NCI-H446 treated with DMSO at 0.1 percent for 48 hours (cell line): ENCODE measurements at regions not wholly inside any gene's neighbourhood (a gene's known extent, or its start where the extent isn't known, plus 50 kb on each side); places are given as distances from the start of the nearest gene placed in this dataset.
"Not testable (repeated sequence)": the region's sequence is repeated elsewhere in the genome, so short reads cannot be mapped to it uniquely, and the experiment has no call there.

Experiments used
- DNase-seq: peaks from one replicate; lab custom pipeline; 2025; lab: John Stamatoyannopoulos, UW

- no peak for DNase-seq
Measured at GRCh38 chr14:48261436-48261835, 586.0 kb upstream of the MDGA2 start.

- not testable (repeated sequence) for DNase-seq
Measured at GRCh38 chr14:48260394-48261295, 585.2 kb upstream of the MDGA2 start.

DNA sequence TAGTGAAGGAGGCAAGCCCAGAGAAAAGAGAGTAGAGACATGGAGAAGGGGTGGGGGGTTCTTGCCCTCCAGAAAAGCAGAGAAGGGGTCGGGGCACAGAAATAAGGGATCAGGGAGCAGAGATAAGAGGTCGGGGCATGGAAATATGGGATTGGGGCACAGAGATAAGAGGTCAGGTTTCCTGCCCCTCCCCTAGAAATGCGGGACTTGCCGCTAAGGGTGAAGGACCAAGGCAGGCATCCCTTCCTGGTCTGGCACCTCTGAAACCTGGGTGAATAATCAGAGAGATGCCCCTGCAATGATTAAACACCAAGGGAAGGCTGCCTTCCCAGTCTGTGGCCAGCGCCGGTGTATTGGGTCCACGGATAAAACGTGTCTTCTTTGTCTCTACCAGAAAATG lies 584.5 kb upstream of the MDGA2 start:
- not testable (repeated sequence) for DNase-seq

DNA sequence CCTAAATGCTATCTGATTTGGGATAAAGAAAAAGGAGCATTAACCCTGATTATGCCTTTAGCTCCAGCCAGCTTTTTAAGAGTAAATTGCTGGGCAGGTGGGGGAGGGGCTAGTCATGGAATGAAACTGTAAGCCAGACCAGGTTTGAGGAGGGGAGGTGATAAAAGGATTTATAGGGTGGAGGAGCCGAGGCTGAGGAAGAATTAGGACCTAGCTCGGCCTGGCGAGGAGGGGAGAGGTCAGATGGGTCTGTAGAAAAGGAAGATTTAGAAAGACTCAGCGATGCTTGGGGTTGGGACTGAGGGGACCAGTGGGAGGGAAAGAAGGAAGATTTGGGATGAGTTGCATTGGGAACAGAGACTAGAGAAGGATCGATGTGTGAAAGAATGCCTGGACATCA lies 583.8 kb upstream of the MDGA2 start:
- DNase-seq = not testable (repeated sequence)

- not testable (repeated sequence) for DNase-seq
Measured at GRCh38 chr14:48258703-48259102, 583.3 kb upstream of the MDGA2 start.

DNA sequence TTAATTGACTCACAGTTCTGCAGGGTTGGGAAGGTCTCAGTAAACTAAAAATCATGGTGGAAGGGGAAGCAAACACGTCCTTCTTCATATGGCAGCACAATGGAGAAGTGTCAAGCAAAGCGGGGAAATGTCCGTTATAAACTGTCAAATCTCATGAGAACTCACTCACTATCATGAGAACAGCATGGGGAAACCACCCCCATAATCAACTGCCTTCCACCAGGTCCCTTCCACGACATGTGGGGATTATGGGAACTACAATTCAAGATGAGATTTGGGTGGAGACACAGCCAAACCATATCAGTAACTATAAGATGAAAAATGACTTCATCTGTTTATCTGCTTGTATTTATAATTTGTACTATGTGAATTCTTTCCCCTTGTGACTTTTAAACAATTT lies 577.6 kb upstream of the MDGA2 start:
- DNase-seq = no peak

- no peak for DNase-seq
Measured at GRCh38 chr14:48251290-48251689, 575.9 kb upstream of the MDGA2 start.

DNA sequence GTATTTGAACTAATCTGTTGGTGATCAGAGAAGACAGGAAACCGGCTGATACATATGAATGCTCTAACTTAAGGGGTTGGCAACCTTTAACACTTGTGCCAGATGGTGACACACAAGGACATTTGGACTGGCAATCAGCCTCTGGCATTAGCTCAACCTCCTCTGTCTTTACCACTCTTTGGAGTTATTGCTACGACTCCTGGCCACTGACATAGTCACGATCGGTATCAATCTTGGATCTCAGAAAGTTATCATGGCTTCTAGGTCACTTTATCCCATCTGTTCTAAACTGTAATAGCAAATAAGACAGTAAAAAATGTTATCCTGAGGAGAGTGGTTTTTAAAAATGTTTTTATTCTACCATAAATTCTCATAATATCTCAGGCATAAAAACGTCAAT lies 575.2 kb upstream of the MDGA2 start:
- DNase-seq = peak; percentile 64

DNA sequence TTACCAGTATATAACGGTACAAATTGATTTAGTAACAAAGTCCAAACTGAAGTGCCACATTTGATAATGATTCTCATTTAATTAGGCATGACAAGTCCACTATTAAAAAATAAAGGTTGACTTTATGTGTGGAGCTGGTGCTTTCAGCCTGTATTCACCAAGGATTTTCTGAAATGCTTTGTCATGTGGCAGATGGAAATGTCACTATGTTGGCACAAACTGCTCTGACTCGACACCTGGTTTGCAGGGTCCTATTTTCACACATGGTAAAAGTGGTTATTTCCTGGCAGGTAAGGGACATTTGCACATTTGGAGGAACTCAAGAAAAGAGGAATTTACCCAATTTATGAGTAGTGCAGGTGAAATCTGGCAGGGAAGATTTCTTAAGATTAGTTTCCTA lies 572.6 kb upstream of the MDGA2 start:
- peak; percentile 45 for DNase-seq

DNA sequence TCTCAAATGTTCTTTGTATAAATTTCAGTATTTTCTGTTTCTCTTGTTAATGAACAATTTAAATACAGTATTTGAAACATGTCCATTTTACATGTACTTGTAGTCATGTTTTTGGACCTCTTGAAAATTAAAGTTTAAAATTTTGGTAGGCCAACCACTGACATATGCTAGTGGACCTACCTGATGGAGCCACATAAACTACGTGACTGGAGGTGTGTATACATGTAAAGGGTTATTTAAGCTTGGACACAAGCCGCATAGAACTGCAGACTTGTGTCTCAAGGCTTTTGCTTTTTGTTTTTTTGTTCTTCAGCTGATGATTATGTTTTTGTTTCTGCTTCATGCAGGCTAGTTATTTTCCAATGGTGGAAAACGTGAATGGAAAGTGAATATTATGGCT lies 568.5 kb upstream of the MDGA2 start:
- DNase-seq = no peak

- no peak for DNase-seq
Measured at GRCh38 chr14:48229091-48229490, 553.7 kb upstream of the MDGA2 start.

DNA sequence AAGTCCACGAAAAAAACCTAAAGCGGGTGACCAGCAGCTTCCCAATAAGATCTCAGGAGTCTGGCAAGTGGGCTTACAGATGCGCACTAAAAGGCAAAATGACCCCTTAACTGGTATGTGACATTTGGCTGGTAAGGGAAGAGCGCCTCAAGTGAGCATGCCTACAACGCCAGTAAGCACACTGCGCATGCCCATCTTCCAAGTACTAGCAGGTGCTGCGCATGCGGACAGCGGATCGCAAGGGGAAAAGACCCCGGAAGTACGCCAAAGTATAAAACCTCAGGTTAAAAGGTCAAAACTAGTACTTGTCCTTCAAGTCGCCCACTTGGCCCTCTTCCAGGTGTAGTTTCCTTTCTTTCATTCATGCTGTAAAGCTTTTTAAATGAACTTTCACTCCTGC lies 518.5 kb upstream of the MDGA2 start:
- no peak for DNase-seq

DNA sequence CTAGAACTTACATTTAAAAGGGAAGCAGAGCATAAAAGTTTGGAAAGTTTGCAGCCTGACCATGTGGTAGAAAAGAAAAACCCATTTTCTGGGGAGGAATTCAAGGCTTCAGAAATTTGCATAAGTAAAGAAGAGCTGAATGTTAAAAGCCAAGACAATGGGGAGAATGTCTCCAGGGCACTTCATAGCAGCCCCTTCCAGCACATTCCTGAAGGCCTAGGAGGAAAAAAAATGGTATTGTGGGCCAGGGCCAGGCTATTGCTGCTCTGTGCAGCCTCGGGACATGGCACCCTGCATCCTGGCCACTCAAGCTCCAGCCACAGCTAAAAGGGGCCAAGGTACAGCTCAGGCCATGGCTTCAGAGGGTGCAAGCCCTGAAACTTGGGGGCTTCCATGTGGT lies 474.2 kb upstream of the MDGA2 start:
- not testable (repeated sequence) for DNase-seq

DNA sequence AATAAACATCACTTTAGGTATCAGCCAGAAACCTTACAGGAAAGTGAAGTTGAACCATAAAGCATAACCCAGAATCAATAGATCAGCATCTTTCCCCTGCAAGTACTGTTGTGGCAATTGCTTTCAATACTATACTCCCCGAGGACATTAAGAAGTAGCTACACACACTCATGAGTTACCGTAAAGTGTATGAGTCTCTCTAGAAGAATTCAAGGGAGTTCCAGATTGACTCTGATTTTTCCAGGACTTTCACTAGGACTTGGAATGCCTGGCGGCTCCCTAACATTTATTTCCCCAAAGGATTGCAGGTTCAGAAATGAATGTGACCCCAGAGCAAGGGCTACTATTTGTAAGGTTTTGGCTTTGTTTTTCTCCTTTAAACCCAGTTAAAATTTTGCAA lies 465.4 kb upstream of the MDGA2 start:
- DNase-seq = no peak

DNA sequence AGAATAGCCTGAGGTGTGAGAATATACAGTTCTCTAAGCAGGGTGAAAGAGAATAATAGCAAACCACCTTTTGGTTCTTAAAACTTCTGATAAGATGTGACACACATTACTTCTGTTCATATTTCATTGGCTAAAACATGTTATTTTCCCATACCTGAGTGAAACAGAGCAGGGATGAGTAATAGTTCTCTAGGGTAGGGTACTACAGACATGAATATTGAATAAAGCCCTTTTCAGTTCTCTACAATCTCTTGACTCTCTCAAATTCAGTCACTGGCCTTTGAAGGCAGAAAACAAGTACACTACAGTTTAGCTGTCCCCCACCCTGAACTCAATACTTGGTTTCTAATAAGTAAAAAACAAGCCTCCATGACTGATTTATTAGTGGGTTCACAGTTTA lies 454.1 kb upstream of the MDGA2 start:
- no peak for DNase-seq

DNA sequence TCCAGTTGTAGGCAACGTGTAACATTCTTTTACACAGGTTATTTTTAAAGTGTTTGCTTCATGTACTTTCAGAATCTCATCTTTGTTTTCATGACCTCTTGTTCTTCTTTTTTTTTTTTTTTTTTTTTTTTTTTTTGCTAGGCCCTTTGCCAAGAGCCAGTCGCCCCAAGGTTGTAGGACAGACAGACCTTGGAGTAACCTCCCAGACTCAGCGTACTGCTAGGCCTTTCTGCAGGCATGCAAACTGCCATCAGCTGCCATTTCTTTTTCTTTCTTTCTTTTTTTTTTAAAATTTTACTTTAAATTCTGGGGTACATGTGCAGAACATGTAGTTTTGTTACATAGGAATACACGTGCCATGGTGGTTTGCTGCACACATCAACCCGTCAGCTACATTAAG lies 452.3 kb upstream of the MDGA2 start:
- DNase-seq = no peak

- DNase-seq = no peak
Measured at GRCh38 chr14:48125654-48126053, 450.2 kb upstream of the MDGA2 start.

DNA sequence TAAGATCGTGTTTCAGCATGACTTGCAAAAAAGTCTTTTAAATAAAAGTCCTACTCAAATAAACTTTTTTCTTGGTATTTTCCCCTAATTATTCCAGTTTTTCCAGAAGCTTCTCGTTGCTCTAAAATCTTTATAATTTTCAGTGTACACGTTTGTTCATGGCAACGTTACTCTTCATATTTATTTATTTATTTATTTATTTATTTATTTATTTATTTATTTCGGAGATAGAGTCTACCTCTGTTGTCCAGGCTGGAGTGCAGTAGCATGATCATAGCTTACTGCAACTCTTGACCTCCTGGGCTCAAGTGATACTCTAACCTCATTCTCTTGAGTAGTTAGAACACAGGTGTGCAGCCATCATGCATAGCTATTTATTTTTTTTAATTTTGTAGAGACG lies 438.3 kb upstream of the MDGA2 start:
- no peak for DNase-seq

GRCh38 chr14:48111151-48111550 lies 435.7 kb upstream of the MDGA2 start:
- no peak for DNase-seq

DNA sequence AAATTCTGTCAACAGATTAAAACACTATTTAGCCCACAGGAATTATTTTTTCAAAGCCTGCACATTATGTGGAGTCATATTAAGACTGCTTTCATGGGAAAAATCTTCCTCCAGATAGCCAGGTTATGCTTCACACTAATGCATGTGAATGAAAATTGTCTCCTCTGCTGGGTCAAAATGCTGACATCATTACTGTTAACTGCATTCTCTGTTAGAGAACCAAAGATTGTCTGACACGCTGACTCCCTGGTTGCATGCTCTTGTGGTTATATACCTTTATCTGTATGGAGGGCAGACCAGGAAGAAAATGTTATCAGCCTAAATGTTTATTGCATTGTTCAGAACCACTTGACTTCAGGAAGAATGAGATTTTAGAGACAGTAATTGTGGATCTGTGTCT lies 432.2 kb upstream of the MDGA2 start:
- DNase-seq = no peak

DNA sequence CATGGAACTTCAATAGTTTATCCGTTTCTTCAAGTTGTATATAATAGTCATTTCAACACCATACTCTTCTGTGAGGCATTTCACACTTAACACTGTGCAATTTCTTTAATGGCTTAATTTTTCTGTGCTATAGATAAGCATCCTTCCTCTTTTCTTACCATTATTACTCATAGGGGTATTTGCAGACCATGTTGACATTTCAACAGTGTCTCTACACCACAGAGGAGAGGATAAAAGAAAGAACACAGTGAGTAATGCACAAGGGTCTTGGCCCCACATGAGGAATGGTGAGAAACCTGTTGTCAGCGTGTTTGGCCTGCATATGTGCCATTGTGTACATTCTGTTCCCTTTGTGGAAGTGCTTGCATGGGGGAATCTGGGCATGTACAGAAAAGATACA lies 421.5 kb upstream of the MDGA2 start:
- DNase-seq = no peak

DNA sequence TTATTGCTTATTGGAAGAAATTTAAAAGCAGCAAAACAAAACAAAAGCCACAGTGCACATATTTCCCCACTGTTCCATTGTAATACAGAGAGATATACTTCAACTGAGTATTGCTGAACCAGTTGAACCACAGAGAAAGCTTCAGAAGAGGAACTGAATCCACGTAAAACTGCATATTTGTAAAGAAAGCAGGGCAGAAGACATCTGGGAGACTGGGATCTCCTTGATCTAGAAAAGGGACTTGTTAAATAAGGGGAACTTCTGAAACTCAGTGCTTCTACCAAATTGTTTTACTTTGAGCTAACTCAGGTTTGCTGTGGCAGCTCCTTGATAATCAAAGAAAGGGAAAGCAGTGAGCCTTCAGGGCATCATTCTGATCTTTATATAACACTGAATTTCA lies 411.1 kb upstream of the MDGA2 start:
- DNase-seq = no peak

DNA sequence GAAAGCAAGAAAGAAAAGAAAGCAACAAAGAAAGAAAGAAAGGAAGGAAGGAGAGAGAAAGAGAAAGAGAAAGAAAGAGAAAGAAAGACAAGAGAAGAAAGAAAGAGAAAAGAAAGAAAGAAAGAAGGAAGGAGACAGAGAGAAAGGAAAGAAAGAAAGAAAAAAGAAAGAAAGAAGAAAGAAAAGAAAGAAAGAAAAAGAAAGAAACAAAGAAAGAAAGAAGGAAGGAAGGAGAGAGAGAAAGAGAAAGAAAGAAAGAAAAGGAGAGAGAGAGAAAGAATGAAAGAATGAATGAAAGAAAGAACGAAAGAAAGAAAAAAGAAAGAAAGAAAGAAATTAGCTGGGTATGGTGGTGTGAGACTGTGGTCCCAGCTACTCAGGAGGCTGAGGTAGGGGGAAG lies 400.1 kb upstream of the MDGA2 start:
- no peak for DNase-seq

DNA sequence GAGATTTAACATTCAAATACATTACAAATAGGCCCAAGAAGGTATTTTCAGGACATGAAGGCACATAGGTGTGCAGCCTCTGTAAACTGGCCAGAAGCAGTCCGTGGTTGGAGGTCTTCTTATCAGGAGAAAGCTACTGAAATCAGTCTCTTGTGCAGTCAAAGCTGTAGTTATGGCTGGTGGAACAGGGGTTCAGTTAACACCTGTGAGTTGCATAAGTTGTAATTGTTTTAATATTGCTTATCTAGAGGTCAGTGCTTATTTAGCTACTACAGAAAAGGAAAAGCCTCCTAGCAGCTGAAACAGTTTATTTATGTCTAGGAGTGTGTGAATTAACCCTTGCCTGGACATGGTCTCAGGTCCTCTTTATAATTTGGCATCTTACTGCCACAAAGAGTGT lies 377.6 kb upstream of the MDGA2 start:
- no peak for DNase-seq
